Renal cortical epithelial cell (primary cell): ENCODE measurements at regions not wholly inside any gene's neighbourhood (a gene's known extent, or its start where the extent isn't known, plus 50 kb on each side); places are given as distances from the start of the nearest gene placed in this dataset.

Source experiments
- DNase-seq: peaks from one replicate; pipeline ENCODE4 v3.0.0-alpha.2; 2011; ENCODE audit warnings: low read depth

DNA sequence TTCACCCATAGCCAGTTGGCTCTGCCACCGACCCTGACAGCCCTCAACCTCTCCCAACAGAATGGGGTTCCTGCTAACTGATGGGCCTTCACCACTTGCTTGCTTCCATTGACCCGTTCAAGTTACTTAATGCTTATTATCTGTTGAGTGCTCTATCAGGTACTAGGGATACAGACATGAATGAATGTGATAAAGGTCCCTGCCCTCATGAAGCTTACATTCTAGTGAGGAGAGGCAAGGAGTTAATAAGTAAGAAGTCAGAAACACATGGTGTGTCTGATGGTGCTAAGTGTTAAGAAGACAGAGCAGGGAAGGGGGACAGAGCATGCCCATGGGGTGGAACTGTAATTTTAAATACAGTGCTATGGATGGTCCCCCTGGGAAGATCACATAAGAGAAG lies 107.5 kb upstream of the JUN start:
- DNase-seq = no peak

DNA sequence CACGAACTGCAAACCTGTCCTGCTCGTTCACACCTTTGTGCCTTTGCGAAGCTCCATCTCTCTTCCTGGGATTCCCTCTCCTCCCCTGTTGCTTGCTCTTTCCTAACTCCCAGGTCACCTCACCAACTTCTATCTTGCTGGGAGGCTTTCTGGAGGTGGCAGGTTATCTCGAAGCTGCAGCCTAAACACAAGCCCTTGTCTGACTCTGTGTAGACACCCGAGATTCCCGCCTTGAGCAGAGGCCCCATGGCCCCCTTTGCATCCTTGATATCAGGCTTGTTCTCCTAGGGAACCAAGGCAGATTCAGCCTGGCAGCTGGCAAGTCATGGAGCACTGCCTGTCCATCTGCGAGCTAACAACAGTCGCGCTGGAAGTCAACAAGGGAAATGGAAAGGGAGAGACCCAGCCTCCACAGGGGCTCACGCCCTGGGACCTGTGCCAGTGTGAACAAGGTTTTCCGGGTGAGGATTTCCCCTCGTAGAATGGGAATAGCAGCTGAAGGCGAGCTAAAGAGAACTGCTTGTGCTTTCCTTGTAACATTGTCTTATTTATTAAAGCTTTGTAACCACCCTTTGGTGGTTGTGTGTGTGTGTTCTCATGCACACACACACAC lies 109.5 kb upstream of the JUN start:
- DNase-seq = no peak

DNA sequence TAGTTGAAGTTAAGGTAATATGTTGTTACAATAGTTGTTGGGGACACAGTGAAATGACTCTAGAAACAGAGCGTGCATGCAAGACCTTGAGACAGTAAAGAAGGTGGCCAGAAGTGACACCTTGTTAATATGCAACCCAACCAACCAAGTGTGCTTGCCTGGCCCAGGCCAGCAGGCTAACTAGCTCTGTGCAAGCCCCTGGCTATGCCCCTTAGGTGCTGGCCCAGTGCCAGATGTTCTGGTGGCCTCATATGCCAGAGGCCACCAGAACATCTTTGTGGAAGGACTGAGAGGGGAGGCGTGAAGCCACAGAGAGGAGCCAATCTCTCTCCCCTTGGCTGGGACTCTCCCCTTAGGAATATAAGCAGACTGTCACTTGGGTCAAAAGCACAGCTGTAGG lies 111.2 kb upstream of the JUN start:
- no peak for DNase-seq

DNA sequence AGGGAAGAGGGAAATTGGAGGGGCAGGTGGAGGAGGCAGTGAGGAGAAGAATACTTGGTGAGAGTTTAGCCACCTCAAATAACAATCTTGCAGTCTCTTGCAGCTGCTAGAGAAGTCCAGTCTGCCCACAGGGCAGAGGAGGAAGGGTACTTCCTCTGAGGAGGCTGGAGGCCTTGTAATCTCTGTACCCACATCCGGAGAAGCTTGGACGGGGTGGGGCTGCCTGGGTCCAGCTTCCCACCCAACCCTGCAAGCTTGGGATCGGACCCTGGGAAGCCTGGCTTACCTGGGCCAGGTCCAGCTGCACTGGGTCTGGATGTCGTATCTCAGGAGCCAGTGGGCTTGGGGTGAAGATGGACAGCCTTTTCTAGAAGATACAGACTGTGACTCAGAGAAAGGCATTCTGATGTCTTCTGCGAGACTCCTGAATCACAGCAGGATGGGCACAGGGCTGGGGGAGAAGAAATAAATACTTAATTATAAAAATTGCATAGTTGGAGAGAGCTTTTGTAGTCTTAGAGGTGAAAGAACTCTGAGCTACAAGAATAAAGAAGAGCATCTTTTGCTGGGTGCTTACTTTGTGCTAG lies 111.8 kb upstream of the JUN start:
- DNase-seq = no peak

GRCh38 chr1:58896246-58897183 lies 112.7 kb upstream of the JUN start:
- no peak for DNase-seq

DNA sequence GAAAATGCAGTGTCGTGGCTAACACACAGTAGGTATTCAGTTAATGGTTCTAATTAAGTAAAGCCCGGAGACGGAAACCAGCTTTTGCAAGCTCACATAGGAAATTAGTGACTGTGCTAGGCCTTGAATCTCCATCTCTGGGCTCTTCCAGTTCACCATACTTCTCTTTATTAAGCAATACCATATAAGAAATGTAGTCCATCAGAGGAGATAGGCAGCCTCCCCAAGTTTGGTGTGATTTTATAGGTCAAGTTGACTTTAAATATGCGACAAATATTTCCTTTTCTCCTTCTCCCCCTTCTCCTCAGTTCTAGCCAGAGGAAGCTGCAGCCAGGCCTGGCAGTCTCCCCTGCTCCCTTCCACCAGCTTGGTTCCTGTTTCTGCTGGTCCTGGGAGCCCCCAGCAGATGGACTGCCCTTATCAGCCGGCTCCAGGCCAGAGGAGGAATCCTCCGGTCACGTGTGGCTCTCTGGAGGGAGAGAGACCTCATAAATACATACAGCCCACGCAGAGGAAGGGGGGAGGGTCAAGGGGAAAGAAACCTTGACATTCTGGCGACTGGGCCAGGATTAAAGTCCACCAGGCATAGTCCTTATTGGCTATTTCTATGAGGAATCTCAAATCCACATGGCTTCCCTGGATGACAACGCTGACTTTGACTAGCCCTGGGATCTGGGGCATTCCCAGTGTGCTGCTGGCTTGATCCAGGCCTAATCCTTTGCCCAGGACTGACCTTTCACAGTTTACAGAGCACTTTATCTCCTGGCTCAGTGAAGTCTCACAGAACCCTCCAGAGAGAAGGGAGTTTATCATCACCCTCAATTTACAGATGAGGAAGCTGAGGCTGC lies 115.1 kb upstream of the JUN start:
- DNase-seq = no peak

DNA sequence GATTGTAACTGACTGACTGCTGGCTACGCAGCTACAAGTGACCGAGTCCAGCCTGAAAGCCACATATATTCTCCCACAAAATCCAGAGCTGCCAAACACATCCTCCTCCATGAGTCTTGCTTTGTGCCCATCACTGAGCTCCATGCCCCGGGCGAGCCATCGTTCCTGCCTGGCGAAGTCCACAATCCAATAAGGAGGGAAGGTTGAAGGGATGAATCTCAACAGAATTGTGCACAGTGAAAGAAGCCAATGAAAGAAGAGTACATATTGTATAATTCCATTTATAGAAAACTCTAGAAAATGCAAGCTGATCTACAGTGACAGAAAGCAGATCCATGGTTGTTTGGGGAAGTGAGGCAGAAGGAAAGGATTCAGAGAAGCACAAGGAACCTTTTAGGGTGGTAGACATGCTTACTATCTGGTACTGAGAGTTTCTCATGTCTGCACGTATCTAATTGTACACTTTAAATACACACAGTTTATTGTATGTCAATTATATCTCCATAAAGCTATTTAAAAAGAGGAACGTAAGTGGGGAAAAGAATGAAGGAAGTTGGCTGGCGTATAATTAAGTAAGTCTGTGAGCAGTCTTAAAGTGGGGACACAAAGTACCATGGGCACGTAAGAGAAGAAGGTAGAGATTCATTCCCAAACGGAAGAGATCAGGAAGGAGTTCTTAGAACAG lies 115.9 kb upstream of the JUN start:
- DNase-seq = no peak

DNA sequence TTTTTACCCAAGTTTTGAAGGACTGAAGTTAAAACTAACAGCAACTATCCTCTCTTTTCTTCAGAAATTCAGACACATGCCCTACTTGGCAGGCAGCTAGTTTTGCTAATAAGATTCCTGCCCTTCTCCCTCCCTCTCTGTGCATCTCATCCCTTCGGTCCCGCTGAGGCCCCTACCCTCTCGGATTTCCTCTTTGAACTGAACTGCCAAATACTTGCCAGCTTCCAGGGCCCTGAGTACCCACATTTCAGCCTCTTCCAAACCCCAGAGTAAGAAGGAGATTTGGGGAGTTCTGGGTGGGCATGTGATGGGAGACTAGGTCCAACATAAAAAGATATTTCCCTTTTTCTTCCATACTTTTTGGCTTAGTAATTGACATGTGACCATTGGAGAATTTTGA lies 116.5 kb upstream of the JUN start:
- DNase-seq = no peak

DNA sequence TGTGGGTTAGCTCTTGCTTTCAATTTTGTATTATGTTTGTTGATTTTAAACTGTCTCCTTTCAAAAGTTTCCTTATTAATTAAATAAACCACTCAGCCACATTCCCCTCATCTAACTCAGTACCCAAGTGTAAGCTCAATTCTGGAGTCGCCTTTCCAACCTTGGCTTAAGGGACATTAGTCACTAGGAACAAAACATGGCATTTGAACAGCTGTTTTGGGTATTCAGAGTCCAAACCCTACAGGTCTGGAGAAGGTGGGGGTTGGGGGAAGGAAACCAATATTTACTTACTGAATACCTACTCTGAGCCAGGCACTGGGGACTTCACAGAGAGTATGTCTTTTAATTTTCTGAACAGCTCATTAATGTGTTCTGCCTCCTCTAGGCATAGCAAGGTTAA lies 117.2 kb upstream of the JUN start:
- DNase-seq = no peak

GRCh38 chr1:58902830-58903513 lies 119.1 kb upstream of the JUN start:
- DNase-seq = no peak

DNA sequence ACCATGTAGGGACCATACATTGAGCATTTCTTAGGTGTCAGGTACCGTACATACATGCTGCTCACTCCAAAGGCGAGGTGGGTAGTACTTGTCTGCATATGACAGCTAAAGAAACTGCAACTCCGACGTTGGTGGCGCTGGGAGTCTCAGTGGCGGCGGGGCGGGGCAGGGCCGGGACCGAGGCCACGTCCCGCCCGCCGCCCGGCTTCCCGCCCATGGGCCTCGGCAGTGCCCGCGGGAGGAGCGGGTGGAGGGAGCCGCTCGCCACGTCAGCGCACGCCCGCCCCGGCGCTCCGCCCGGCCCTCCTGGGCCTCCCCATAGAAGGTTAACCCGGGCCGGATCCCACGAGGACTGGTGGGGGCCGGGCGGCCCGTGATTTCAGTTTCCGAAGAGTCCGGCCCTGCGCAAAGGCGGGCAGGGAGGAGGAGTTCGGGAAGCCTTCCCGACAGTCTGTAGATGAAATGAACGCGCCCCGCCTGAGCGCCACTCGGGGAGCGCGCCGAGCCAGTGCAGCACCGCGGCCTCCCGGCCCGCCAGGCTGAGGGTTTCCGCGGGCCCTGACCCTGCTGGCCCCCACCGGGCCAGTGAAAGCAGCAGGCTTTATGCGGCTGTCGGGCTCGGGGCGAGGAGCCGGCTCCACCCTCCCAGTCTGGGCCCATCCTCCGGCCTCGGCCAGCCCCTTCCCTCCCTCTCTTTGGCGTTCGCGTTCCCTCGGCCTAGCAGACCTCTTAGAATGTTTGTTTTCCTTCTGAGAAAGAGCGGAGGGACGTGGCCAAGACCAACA lies 119.9 kb upstream of the JUN start:
- no peak for DNase-seq

DNA sequence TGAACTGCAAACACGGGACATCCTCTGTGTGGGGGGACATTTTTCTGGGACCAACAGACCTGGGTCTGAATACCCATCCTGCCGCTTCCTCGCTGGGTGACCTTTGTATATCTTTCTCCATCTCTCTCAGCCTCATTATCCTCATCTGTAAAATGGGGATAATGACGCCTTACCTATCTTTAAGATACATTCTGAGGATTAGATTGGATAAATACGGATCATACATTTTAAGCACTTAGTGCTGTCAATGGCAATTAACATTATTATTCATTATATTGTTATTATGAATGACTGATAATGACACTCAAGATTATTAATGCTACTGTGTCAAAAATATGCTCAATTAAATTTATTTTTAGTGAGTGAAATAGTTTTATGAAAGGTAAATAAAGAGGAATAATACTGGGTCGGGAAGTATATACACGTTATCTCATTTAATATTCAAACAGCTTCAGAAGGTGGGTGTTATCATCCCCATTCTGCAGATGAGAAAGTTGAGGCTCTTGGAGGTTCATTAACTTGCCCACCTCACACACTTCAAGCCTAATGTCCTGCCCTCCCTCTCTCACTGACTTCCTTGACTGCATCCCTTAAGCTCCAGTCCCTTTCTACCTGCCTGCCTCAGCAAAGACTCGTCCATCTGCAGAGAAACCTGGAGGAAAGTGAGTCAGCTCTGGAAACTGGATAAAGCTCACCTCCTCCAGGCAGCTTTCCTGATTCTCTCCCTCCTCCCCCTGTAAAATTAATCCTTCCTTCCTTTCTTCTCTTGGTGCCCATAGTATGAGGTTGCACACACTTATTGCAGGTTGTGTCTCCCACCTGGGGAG lies 120.7 kb upstream of the JUN start:
- no peak for DNase-seq

- no peak for DNase-seq
Measured at GRCh38 chr1:58905126-58905490, 121.3 kb upstream of the JUN start.

DNA sequence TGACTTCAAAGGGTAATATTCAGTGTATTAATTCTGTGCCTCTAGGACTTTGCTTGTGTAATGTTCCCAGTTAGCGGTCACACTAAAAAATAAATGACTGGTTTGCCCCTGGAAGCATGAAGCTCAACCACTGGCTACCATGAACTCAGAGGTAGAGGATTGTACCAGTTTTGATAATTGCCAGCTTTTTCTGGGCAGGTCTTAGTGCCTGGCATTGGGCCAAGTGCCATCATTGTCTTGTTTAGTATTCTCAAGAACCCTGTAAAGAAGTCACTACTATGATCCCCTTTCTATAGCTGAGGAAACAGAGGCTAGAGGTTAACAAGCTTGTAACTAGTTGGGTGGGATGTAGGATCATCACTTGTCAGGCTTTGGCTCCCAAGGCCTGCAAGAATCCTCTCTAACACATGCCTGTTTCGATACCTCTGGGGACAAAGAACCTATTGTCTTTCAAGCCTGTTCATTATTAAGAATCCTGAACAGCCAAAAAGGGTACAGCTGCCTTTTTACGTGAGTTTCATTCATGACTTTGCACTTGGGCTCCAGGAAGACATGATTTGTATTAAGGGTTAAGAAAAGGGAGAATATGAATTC lies 121.9 kb upstream of the JUN start:
- no peak for DNase-seq

DNA sequence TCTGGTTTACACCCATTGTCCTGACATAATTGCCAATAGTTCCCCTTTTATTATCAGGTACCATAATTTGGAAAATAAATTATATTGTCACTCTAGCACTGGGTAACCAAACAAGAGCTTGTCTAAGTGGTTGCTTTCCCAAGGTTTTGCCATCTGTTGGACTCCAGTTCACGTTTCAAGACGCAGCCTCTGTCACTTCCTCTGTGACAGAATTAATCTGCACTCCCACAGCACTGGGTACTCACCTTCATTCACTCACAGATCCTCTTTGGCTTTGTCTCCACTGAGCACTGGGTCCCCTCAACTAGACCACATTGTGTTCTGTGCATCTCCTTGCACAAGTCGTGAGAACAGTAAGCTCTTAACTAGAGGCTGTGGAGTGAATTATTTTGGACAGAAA lies 123.6 kb upstream of the JUN start:
- no peak for DNase-seq

DNA sequence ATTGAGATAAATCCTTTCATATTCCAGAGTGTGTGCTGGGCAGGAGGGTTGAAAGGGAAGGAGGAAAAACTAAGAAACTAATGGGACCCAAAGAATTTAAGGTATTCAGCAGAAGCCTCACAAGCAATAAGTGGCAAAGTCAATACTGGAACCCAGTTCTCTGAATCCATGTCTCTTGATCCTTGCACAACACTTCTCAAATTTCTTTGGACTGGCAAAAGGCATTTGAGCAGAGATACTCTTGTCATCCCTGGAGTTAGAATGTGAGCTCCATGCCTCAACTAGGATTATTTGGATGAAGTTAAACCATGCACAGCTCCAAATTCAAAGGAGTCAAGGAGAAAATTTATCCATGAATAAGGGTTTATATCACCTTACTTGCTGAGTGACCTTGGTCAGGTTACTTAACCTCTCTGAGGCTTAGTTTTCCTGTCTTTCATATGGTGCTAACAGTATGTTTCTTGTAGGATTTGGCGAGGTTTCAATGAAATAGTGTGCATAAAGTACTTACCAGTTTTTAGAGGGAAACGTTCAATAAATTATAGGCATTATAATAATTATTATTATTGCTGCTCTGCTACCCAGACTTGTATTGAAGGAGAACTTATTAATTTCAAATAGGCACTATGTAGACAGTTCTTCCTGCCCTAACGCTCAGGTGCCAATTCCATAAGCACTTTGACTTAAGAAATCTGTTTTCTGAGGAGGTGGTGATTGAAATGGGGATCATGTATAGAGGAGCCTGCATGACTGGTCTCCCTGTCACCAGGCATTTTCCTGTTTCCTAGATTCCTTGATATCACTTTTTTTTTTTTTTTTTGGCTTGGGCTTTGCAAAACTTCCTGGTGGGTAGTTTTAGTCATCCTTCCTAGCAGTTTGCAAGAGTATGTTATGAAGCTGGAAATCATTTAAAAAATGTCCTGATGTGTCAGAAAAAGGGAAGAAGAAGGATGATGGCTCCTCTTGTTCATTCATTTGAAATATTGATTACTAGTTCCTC lies 125.0 kb upstream of the JUN start:
- peak; percentile 68 for DNase-seq

- no peak for DNase-seq
Measured at GRCh38 chr1:58909914-58910681, 126.3 kb upstream of the JUN start.
